GM19239 (cell line): ENCODE measurements at regions not wholly inside any gene's neighbourhood (a gene's known extent, or its start where the extent isn't known, plus 50 kb on each side); places are given as distances from the start of the nearest gene placed in this dataset.
A peak's percentile ranks its signal among the peaks of the same experiment; 100 is the strongest.
"Not testable (repeated sequence)": the region's sequence is repeated elsewhere in the genome, so short reads cannot be mapped to it uniquely, and the experiment has no call there.

Experiments
- DNase-seq: peaks from one replicate; pipeline ENCODE4 v3.0.0; 2011; ENCODE audit warnings: low spot score; ENCODE audit not compliant: insufficient read length
- FAIRE-seq: peaks from 2 replicates; lab custom pipeline; 2011; peaks lifted over from hg19 to GRCh38; lab: Jason Lieb, UNC

DNA sequence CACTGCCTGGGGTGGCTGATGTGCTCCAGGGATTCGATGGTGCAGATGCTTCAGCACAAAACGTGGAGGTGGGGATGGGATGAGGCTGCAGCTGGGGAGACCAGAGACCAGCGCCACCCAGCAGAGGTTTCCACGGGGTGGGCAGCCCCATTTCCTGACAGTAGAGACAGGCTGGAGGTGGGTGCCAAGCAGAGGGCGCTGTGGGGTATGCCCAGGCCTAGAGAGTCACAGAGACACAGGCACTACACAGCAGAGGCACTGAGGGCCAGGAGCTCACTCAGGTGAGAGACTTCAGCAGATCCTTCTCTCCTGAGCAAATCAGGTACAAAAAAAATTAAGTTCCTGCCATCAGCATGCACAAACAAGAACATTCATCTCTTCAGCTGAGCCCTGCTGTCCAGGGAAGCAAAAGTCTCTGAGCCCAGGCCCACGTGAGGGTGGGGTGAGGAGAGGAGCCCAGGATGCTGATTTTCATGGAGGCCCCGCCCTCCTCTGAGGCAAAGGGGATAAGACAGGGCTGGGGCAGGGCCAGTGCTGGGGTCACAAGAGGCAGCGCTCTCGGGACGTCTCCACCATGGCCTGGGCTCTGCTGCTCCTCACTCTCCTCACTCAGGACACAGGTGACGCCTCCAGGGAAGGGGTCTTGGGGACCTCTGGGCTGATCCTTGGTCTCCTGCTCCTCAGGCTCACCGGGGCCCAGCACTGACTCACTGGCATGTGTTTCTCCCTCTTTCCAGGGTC is 53.1 kb downstream of the GGTLC2 start:
- DNase-seq (no peak), FAIRE-seq (peak; percentile 52)

GRCh38 chr22:22698263-22698750 is 53.9 kb downstream of the GGTLC2 start:
- DNase-seq = peak; percentile 28
- peak; percentile 80 for FAIRE-seq

GRCh38 chr22:22700631-22701030 is 56.2 kb downstream of the GGTLC2 start:
- DNase-seq (no peak), FAIRE-seq (no peak)

- FAIRE-seq, DNase-seq: not testable (repeated sequence)
These were observed 57.1 kb downstream of the GGTLC2 start for GRCh38 chr22:22701557-22701956.

DNA sequence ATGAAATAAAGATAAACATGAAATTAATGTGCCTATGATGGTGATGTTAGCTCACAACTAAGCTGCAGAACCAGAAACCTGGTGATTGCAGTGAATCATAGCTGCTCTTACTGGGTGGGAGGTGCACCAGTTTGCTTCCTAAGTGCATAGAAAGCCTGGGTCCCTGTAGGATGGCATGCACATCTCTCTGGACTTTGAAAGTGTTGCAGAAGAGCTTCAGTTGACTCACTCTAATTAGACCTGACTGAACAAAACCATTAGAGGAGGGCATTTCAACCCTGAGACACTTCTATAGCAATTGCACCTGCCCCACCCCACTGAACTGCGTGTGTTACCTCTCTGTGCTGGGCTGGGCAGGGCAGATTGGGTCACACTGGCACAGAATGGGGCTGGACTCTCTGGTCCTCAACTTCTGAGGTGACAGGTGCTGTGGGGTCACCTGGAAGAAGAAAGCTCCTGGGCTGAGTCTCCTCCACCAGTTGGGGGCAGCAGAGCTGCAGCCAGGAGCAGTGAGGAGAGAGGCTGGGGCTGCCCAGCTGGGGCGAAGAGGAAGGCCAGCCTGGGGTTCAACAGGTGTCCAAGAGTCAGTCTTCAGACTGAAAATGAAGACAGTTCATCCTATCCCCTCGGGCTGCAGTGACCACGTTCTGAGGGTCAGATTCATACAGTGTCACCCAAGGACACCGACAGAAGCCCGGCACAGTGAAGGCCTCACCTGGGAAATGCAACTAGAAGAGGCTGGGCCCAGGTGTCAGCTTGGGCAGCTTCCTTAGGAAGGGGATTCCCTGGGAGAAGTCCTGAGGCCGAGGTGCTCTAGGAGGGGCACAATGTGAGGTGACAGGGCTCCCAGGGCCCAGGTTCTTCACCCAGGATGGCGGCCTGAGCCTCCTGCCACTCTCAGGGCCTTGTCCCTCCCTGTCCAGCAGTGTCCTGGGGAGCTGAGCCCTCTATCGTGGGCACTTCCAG is 58.1 kb downstream of the GGTLC2 start:
- FAIRE-seq (no peak), DNase-seq (no peak)

GRCh38 chr22:22703203-22703570 is 58.8 kb downstream of the GGTLC2 start:
- DNase-seq (no peak), FAIRE-seq (no peak)

DNA sequence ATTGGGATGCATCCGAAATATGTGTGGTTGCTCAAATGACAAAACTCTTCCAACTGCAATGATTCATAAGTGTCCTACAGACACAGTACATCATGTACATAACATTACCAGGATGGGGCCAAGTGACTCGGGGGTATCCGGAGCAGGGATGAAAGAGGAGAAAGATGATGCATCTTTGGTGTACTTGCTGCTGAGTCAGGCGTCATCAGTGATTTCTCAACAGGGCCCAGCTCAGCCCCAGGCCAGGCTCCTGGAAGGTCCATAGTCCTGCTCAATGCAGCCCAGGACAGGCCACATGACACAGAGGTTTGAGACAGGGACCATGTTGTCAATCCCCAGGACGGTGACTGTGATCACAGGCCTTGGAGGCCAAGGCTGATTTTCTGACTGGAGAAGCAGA is 59.3 kb downstream of the GGTLC2 start:
- FAIRE-seq (no peak), DNase-seq (no peak)

- FAIRE-seq = no peak
- DNase-seq = no peak
These were observed 59.9 kb downstream of the GGTLC2 start for GRCh38 chr22:22704156-22704946.

DNA sequence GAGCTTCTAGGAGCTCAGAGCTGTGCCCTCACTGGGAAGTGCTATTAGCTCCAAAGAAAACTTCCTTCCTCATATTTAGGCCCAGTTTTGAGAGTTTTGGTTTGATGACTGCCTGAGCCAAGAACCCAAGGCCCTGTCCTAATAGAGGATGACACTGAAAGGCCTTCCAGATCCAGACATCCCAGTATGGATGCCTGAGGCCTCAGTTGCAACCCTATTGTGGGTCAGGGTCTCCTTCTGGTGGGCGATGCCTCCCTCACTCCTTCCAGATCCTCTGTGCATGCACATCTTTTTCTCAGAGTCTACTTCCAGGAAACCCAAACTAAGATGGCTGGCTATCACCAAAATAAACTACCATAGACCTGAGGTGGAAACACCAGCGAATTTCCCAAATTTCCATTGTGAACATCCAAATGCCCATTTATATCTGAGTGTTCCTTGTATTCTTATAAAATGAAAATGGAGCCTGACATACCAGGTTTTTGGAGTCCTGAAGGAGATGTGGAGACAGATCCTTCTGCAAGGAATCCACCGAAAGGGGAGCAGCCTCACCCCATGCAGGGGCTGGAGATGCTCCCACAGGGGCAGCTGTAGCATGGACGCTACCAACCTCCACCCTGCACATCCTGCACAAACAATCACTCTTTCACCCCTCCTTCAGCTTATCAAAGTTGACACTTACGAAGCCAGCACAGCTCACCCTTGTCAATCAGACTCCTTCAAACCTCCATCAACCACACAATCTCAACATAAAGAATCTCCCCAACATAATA is 61.1 kb downstream of the GGTLC2 start:
- no peak for DNase-seq
- no peak for FAIRE-seq

GRCh38 chr22:22706253-22706915 is 62.0 kb downstream of the GGTLC2 start:
- no peak for DNase-seq
- FAIRE-seq = no peak

- no peak for FAIRE-seq
These were observed 65.5 kb downstream of the GGTLC2 start for GRCh38 chr22:22709719-22710445.

DNA sequence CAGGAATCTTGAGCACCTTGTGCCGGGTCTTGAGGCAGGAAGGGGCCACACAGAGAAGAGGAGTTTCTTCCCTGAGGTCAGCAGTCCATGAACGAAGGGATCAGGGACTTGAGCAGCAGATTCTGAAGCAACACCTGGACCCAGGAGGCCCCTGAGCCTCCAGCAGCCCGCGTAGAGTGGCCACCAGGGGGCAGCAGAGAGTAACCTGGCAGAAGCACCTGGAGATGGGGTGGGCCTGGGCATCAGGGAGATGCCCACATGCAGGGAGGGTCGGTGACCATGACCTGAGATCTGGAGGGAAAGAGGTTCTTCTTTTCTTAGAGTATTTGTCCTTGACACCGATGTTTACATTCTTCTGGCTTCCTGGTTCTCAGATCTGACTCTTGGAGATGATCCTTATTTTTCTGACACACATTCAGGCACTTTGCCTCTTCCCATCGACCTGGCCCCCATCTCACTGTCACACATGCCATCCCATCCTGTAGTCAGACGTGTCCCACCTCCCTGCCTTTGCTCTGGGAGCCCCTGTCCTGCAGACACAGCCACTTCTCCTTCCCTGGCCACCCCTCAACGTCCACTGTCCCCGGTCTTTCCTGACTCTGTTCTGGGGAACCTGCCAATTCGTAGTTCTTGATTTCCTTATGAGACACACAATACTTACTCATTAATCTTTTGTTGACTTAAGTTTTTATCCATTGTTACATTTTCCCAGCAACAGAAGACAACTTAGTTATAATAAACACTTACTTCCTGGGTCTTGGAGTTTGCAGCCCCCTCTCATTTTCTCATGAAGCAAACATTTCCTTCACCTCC is 66.5 kb downstream of the GGTLC2 start:
- FAIRE-seq = peak; percentile 79
- DNase-seq = no peak

More at GRCh38 chr22:22709719-22710445, 65.5 kb downstream of the GGTLC2 start:
- no peak for DNase-seq

DNA sequence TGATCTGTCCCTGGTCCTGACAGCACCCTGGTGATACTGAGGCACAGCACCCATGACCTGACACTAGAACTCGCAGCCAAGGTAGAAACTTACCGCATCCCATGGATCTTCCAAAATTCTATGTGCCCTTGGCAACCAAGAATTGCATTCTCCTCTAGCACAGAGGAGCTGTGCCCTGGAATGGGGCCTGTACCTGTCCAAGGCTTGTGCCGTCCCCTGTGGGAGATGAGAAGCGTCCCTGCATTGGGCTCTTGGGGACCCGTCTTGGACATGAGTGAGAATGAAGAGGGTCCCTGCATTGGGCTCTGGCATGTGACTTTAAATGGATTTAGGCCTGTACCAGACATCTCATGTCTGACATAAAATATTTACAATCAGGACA is 67.1 kb downstream of the GGTLC2 start:
- FAIRE-seq = no peak
- no peak for DNase-seq

DNA sequence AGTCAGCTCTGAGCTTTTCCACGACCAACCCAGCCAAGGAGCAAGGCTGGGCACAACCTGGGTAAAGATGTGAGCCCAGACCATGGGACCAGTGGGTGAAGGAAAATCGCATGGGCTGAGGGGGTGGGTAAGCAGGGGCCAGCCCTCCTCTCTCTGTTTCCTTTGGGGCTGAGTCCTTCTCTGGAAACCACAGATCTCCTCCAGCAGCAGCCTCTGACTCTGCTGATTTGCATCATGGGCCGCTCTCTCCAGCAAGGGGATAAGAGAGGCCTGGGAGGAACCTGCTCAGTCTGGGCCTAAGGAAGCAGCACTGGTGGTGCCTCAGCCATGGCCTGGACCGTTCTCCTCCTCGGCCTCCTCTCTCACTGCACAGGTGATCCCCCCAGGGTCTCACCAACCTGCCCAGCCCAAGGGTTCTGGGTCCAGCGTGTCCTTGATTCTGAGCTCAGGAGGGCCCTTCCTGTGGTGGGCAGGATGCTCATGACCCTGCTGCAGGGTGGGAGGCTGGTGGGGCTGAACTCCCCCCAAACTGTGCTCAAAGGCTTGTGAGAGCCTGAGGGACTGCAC is 67.8 kb downstream of the GGTLC2 start:
- FAIRE-seq (peak; percentile 49), DNase-seq (no peak)

DNA sequence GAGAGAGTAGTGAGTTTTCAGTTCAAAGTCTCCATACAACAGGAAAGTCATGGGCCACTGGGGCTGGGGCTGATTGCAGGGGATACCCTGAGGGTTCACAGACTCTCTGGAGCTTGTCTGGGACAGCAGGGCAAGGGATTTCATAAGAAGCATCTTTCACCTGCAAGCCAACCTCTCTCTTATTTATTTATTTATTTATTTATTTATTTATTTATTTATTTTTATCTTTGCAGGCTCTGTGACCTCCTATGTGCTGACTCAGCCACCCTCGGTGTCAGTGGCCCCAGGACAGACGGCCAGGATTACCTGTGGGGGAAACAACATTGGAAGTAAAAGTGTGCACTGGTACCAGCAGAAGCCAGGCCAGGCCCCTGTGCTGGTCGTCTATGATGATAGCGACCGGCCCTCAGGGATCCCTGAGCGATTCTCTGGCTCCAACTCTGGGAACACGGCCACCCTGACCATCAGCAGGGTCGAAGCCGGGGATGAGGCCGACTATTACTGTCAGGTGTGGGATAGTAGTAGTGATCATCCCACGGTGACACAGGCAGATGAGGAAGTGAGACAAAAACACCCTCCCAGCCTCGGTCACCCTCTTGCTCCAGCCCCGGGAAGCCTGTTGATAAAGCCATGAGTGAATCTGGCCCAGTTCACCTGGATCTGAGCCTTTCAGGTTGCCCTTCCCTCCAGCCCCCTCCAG is 68.4 kb downstream of the GGTLC2 start:
- FAIRE-seq = peak; percentile 73
- DNase-seq = no peak

DNA sequence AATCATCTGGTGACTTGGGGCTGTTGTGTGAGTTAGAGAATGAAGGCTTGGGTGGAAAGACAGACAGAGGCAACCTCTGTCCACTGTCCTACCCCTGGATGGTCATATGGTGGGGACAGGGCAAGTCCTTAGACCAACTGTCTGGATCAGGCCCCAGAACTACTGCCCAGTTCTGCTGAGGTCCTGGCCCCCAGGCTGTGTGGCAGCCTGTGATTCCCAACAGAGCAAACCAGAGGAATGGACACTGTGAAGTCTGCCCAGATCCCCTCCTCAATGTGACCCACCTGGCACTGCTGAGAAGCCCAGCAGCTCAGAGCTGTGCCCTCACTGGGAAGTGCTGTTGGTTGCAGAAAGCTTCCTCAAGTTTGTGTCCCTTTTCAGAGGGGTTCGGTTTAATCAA is 69.0 kb downstream of the GGTLC2 start:
- FAIRE-seq = no peak
- no peak for DNase-seq
